ENCODE measurements at regions not wholly inside any gene's neighbourhood (a gene's known extent, or its start where the extent isn't known, plus 50 kb on each side); places are given as distances from the start of the nearest gene placed in this dataset.

DNA sequence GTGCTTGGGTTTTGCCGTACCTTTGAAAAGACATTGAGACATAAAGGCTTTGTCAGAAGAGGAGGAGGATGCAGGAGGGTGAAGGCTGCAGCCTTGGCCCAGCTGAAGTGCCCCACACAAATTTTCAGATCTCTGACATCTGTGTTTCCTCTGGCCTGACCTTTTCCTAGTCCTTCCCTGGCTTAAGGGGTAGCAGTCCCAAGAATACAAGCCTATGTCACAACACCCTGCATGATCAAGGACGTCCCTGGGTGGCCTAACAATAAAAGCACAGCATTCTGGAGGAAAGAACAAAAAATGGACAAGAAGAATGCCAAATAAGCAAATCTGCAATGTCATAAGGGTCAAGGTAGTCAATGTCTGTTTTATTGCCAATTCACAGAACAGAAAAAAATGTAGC lies 80.8 kb upstream of the FAM9C start:
- Histone ChIP-seq H3K27me3 (ENCODE audit: control insufficient read depth, insufficient read depth, low read length) (no peaks in the 10 kb centered on the region), H3K4me3 (ENCODE audit: insufficient read depth, low read depth, low read length) (no peak overlapping the region), H3K36me3 (replicated peaks; ENCODE audit: control insufficient read depth, insufficient read depth, low read length) (no peaks in the 10 kb centered on the region)
- DNase-seq: no peak

DNA sequence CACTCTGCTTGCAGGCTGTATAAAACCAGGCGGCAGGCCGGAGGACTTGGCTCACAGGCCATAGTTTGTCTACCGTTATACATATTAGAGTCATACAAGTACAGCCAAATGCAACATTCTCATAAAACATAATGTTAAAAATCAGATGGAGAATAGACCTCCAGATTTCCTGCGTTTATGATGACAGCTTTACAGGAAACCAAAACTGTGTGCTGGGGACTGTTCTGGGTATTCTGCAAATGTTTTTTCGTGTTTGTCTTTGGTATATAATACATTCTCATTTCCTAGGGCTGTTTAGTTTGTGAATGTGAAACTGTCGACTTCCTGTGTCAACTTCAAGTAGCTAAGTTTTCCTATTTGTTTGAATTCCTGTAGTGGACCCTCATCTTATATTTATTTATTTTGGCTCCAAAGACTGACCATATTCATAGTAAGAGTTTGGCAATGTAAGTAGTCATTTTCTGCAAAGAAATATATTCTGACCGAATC lies 79.5 kb upstream of the FAM9C start:
- DNase-seq: no peak
- Histone ChIP-seq H3K4me3 (ENCODE audit: insufficient read depth, low read depth, low read length) (no peak overlapping the region), H3K36me3 (replicated peaks; ENCODE audit: control insufficient read depth, insufficient read depth, low read length) (no peaks in the 10 kb centered on the region), H3K27me3 (ENCODE audit: control insufficient read depth, insufficient read depth, low read length) (no peaks in the 10 kb centered on the region)

DNA sequence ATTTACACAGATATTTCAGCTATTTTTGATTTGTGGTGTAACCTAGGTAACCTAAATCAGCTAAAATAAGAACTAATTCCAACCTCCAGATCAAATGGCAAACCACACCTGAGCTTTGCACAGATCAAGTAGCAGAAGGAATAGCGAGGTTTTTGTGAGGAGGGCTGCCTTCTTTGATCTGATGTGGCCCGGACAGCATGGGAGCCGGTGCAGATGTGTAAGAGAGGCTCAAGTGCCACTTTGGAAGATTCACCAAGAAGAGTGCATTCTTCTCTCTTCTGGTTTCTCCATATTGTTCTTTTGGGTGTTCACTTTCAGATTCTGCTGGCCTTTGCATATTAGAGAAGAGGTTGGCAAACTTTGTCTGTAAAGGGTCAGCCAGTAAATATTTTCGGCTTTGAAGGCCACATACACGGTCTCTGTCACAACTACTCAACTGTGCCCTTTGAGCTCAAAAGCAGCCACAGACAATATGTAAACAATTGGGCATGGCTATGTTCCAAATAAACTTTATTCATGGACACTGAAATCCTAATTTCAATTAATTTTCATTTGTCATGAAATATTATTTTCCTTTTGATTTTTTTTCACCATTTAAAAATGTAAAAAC lies 78.9 kb upstream of the FAM9C start:
- Histone ChIP-seq H3K4me3 (ENCODE audit: insufficient read depth, low read depth, low read length) (no peak overlapping the region), H3K36me3 (replicated peaks; ENCODE audit: control insufficient read depth, insufficient read depth, low read length) (no peaks in the 10 kb centered on the region), H3K27me3 (ENCODE audit: control insufficient read depth, insufficient read depth, low read length) (no peaks in the 10 kb centered on the region)
- no peak for DNase-seq

DNA sequence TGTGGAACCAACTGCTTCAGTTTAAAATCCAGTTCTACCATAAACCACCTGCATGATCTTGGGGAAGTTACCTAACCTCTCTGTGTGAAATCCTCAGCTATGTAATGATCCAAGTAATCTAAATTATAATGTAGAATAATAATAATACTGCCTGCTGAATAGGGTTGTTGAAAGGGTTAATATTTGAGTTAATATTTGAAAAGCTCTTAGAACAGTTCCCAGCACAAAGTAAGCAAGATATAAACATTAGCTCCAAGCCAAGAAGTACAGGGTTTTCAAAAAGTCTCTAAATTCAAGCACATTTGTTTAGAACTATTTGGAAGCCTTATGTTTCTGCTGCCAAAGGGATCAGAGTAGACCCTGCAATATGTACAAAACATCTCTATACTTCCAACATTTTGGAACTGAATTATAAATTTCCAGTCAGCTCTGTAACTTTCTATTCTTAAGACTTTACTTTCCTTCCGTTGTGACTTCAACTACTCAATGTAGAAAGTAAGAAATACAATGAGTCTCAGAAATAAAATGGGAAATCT lies 76.7 kb upstream of the FAM9C start:
- H3K27me3 ChIP-seq (ENCODE audit: control insufficient read depth, insufficient read depth, low read length): no peaks in the 10 kb centered on the region
- H3K36me3 ChIP-seq (replicated peaks; ENCODE audit: control insufficient read depth, insufficient read depth, low read length): no peaks in the 10 kb centered on the region
- DNase-seq: no peak
- H3K4me3 ChIP-seq (ENCODE audit: insufficient read depth, low read depth, low read length): no peak overlapping the region

DNA sequence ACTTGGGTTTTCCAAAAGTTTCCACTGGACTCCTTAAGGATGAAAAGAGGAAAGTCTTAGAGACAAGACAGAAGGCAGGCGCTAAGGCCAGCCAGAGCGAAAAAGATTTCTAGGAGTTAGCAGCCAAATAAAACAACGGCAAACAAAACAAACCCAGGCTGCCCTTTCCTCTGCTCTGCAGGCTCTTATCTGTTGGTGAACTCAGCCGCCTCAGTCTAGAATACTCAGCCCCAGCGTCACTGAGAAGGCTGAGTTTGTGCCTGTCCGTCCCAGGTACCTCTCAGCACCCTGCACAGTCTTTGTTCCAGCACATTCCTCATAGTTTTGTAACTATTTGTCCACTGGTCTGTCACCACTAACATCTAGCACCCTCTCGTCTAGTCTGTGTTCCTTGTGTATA lies 75.6 kb upstream of the FAM9C start:
- no peak overlapping the region for H3K4me3 ChIP-seq (ENCODE audit: insufficient read depth, low read depth, low read length)
- H3K36me3 ChIP-seq (replicated peaks; ENCODE audit: control insufficient read depth, insufficient read depth, low read length): no peaks in the 10 kb centered on the region
- no peaks in the 10 kb centered on the region for H3K27me3 ChIP-seq (ENCODE audit: control insufficient read depth, insufficient read depth, low read length)
- no peak for DNase-seq

DNA sequence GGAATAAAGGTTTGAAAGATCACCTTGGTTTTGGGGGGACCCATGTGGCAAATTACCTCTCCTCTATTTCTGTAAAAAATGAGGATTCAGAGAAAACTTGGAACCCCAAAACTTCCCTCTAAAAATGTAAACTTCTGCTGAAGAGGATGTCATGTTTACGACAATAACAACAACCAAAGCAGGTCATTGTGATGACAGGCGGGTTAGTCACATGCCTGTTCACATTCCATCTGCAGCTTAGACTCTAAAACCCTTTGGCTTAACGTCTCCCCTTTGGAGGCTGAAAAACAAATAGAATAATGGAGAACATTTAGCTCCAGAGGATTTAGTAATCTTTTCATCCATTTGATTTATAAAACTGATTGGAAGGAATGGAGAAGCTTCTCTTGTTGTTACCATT lies 75.0 kb upstream of the FAM9C start:
- Histone ChIP-seq H3K36me3 (replicated peaks; ENCODE audit: control insufficient read depth, insufficient read depth, low read length) (no peaks in the 10 kb centered on the region), H3K27me3 (ENCODE audit: control insufficient read depth, insufficient read depth, low read length) (no peaks in the 10 kb centered on the region), H3K4me3 (ENCODE audit: insufficient read depth, low read depth, low read length) (no peak overlapping the region)
- DNase-seq: no peak

DNA sequence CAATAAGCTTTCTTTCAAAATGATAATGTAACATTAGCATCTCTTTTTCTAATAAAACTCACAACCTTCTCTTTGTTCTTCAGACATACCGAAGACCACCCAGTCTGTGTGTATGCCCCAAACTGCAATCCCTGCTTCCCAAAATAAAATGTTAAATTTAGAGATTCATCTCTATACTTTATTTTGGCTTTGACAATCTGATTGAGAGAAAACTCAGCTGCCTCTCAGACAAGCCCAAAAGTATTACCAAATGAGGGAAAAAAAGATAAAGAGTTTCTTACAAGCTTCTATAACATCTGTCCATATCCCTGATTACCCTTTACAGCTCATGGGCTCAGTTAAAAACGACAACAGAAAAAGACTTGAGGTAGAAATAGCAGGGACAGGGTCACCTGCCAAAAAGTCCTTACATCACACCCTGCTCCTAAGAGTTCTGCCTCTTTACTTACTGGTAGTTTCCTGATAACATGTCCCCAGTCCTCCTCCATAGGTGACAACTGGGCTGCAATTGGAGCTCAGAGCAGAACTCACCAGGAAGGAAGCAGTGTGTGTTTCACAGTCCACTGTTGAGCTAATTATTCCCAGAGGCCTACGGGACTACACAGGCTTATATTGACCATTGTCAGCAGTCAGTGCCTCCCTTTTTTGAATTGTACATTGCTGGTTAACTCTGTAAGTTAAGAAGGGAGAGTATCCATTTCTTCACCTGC lies 70.9 kb upstream of the FAM9C start:
- H3K27me3 ChIP-seq (ENCODE audit: control insufficient read depth, insufficient read depth, low read length): no peaks in the 10 kb centered on the region
- no peaks in the 10 kb centered on the region for H3K36me3 ChIP-seq (replicated peaks; ENCODE audit: control insufficient read depth, insufficient read depth, low read length)
- no peak overlapping the region for H3K4me3 ChIP-seq (ENCODE audit: insufficient read depth, low read depth, low read length)
- no peak for DNase-seq

DNA sequence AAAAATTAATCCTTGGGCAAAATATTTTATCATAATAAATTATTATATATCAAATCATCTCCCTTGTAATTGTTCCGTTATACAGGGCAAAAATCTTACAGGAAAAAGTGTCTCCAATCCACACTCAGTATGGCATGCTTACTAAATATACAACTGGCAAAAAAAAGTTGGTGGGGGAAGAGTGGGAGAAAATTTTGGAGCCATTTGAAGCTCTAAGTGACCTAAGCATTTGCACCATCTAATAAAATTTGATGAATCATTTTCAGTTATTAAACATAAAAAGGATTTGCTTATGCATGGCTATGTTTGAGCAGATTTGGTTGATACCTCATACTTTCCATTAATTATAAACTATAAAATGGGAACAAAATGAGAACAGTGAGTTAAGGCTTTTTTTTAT lies 68.1 kb upstream of the FAM9C start:
- DNase-seq: no peak
- Histone ChIP-seq H3K27me3 (ENCODE audit: control insufficient read depth, insufficient read depth, low read length) (no peaks in the 10 kb centered on the region), H3K4me3 (ENCODE audit: insufficient read depth, low read depth, low read length) (no peak overlapping the region), H3K36me3 (replicated peaks; ENCODE audit: control insufficient read depth, insufficient read depth, low read length) (no peaks in the 10 kb centered on the region)

DNA sequence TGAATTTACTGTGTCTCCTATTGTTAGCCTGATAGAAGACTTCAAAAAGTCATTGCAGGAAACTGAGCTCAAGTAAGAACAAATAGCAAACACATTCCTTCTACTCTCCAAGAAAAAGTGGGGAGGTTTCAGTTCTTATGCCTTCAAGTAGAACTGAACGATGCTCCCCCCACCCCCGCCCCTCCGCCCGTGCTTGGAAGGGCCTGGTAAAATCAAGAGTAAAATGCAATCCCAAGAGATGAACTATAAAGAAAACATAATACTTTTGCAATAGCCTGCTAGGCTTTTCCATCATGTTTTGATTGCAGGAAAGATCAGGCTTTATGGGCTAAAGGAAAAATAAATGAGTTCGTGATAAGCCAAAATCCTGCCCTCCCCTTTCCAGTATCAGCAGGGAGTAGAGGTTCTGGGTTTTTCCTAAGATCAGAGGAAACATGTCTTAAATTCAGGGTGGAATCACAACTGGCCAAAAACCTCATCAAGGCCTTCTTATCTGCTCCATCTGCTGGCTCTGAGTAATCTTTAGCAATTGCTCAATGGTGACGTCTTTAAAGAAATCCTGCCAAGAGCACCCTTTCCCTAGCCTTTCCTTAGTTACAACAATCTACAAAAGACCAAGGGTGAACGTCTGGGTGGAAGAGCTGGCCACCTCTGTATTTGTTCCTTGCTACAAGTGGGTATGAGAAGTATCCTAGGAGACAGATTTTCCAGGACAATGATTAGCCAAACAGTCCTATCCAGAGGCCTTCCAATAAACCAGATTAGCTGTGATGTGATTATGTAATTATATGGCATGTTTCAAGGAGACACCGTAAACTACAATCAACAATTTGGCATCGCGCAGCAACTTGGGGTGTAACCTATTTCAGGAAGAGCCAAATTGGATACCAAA lies 66.3 kb upstream of the FAM9C start:
- Histone ChIP-seq H3K4me3 (ENCODE audit: insufficient read depth, low read depth, low read length) (no peak overlapping the region), H3K36me3 (replicated peaks; ENCODE audit: control insufficient read depth, insufficient read depth, low read length) (no peaks in the 10 kb centered on the region), H3K27me3 (ENCODE audit: control insufficient read depth, insufficient read depth, low read length) (no peaks in the 10 kb centered on the region)
- no peak for DNase-seq

DNA sequence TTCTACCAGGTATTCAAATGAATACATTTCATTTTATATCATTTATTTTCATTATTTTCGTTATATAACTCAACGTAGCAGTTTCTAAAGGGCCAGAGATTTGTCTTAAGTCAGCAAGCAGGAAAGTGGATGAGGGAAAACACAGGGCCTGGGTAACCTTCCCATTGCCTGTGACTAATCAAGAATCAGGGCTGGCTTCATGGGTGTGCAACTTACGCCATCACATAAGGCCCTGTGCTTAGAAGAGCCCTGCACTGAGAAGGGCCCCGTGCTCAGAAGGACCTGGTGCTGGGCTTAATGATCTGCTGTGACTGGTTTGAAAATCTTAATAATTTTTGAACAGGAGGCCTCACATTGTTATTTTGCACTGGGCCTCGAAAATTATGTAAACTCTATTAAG lies 65.4 kb upstream of the FAM9C start:
- no peak for DNase-seq
- Histone ChIP-seq H3K36me3 (replicated peaks; ENCODE audit: control insufficient read depth, insufficient read depth, low read length) (no peaks in the 10 kb centered on the region), H3K4me3 (ENCODE audit: insufficient read depth, low read depth, low read length) (no peak overlapping the region), H3K27me3 (ENCODE audit: control insufficient read depth, insufficient read depth, low read length) (no peaks in the 10 kb centered on the region)

DNA sequence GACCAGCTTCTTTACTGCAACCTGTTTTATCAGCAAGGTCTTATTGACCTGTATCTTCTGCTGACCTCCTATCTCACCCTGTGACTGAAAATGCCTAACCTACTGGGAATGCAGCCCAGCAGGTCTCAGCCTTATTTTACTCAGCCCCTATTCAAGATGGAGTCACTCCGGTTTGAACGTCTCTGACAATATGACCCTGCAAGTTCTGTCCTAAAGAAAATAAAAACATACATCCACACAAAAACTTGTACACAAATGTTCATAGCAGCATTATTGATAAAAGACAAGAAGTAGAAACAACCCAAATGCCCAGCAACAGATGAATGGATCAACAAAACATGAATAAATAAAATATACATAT lies 59.5 kb upstream of the FAM9C start:
- H3K36me3 ChIP-seq (replicated peaks; ENCODE audit: control insufficient read depth, insufficient read depth, low read length): no peaks in the 10 kb centered on the region
- H3K27me3 ChIP-seq (ENCODE audit: control insufficient read depth, insufficient read depth, low read length): no peaks in the 10 kb centered on the region
- no peak overlapping the region for H3K4me3 ChIP-seq (ENCODE audit: insufficient read depth, low read depth, low read length)
- DNase-seq: no peak

DNA sequence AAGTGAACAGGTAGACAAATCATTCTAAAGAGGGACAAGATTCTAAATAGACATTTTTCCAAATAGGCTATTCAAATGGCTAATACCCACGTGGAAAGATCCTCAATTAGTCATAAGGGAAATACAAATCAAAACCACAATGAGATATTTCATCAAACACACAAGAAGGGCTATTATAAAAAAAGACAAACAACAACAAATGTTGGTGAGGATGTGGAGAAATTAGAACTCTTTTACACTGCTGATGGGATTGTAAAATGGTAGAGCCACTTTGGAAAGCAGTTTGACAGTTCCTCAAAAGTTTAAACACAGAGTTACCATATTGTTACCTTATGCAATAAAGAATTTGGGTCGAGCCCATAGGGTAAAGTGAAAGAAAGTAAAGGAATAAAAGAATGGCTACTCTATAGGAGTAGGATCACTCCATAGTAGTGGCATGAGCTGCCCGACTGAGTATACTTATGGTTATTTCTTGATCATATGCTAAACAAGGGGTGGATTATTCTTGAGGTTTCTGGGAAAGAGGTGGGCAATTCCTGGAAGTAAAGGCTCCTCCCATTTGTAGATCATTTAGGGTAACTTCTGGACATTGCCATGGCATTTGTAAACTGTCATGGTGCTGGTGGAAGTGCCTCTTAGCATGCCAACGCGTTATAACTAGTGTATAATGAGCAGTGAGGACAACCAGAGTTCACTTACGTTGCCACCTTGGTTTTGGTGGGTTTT lies 58.9 kb upstream of the FAM9C start:
- Histone ChIP-seq H3K4me3 (ENCODE audit: insufficient read depth, low read depth, low read length) (no peak overlapping the region), H3K27me3 (ENCODE audit: control insufficient read depth, insufficient read depth, low read length) (no peaks in the 10 kb centered on the region), H3K36me3 (replicated peaks; ENCODE audit: control insufficient read depth, insufficient read depth, low read length) (no peaks in the 10 kb centered on the region)
- no peak for DNase-seq

DNA sequence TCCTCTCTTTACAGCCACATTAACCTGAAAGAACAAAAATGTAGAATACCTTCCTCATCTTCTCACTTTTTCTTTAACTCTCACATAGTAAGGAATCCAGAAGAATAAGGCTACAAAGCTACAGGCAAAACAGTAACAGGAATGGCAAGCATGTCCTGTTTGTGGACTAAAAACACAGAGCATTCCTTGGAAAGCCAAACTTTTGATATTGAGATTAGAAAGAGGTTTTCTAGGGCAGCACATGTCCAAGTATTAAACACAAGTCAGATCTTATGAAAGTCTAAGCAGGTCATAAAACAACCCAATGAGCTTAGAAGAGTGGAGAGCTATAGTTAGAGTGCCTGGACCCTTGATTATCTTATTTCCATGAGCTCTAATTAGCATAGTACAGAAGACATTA lies 58.2 kb upstream of the FAM9C start:
- Histone ChIP-seq H3K36me3 (replicated peaks; ENCODE audit: control insufficient read depth, insufficient read depth, low read length) (no peaks in the 10 kb centered on the region), H3K4me3 (ENCODE audit: insufficient read depth, low read depth, low read length) (no peak overlapping the region)
- no peak for DNase-seq

DNA sequence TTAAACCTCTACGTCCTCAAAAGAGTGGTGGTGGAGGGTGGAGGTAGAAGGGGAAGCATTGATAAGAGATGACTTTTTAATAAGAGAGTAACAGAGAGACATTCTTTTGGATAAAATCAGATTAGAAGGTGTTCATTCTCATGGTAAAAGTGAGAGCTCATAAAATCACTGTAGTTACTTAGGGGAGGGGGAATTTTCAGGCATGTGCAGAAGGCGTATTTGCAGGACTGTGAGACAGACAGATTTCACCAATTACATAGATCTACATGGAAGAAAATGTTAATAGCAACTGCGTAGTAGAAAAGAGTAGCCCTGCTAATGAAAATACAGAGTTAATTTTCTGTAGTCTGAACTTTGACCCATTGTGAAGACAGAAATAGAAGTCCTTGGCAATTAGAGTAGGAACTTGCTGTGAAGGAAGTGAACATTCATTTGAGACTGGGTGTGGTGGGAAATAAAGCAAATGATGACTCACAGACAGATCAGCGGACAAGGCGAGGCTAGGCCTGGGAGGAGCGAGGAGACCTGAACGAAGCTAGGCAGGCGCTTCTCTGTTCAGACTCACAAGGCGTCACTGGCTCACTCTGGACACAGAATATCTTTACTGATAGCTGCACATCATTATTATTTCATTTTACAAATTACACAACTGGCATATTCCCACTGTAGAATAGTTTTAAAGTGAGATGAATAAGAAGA lies 57.2 kb upstream of the FAM9C start:
- no peaks in the 10 kb centered on the region for H3K27me3 ChIP-seq (ENCODE audit: control insufficient read depth, insufficient read depth, low read length)
- H3K4me3 ChIP-seq (ENCODE audit: insufficient read depth, low read depth, low read length): no peak overlapping the region
- DNase-seq: no peak
- H3K36me3 ChIP-seq (replicated peaks; ENCODE audit: control insufficient read depth, insufficient read depth, low read length): no peaks in the 10 kb centered on the region

More for the DNA sequence above, 58.2 kb upstream of the FAM9C start:
- no peaks in the 10 kb centered on the region for H3K27me3 ChIP-seq (ENCODE audit: control insufficient read depth, insufficient read depth, low read length)

Data from H7 (cell line).